SK-N-DZ (cell line): ENCODE measurements at regions not wholly inside any gene's neighbourhood (a gene's known extent, or its start where the extent isn't known, plus 50 kb on each side); places are given as distances from the start of the nearest gene placed in this dataset.

ENCODE experiments used
- DNase-seq: peaks from one replicate; pipeline ENCODE4 v3.0.0-alpha.2; 2015; ENCODE audit warnings: low spot score

DNA sequence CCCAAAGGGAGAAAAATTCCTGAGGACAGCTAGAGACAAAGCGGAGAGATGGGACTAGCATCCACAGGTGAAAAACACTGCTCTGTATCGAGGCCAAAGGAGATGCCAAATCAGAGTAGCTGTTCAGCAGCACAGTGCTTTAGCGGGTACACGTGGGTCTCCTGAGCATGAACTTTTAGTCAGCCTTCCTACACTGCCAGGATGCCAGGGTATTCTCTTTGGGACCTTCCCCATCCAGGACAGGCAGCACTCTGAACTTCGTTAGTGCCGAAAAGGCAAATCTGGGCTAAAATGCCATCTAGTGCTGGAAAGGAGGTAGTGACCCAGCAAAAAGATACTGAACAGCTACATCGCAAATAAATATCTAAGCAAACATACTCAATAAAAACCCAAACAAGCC is 64.9 kb downstream of the C6orf58 start:
- peak; percentile 48 for DNase-seq
